Stimulated activated CD8-positive, alpha-beta memory T cell treated with anti-CD3 and anti-CD28 coated beads, Interleukin-12 subunit alpha, Interleukin-12 subunit beta, amount 100 ng/mL, for 1 hour (primary cell): ENCODE measurements at regions not wholly inside any gene's neighbourhood (a gene's known extent, or its start where the extent isn't known, plus 50 kb on each side); places are given as distances from the start of the nearest gene placed in this dataset.

Experiments used
- DNase-seq: peaks from one replicate; pipeline ENCODE4 v3.0.0-alpha.2; 2020; ENCODE audit warnings: low read depth

- no peak for DNase-seq
Observed at GRCh38 chr3:72022027-72022426, 237.1 kb upstream of the PROK2 start.

GRCh38 chr3:72021531-72021930, 236.6 kb upstream of the PROK2 start:
- no peak for DNase-seq

- no peak for DNase-seq
Observed at GRCh38 chr3:72018343-72018984, 233.5 kb upstream of the PROK2 start.

DNA sequence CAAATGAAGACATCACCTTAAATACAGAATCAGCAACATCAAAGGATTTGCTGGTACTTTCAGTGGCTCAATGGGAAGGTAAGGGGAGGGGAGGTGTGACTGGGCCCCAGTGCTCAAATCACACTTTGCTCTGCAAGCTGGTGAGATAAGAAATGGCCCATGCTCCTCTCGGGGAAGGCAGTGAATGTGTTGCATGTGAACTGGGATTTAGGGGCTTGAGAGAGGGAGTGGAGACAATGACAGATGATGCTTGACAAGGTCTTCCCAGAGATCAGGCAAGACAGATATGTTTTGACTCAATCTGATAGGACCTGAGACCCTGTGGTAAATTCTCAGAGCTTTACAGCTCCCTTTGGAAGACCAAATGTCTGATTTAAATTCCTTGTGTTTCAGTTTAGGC, 233.0 kb upstream of the PROK2 start:
- no peak for DNase-seq

GRCh38 chr3:72017311-72017710, 232.4 kb upstream of the PROK2 start:
- DNase-seq: no peak

- DNase-seq: no peak
Observed at GRCh38 chr3:72015463-72015862, 230.5 kb upstream of the PROK2 start.

DNA sequence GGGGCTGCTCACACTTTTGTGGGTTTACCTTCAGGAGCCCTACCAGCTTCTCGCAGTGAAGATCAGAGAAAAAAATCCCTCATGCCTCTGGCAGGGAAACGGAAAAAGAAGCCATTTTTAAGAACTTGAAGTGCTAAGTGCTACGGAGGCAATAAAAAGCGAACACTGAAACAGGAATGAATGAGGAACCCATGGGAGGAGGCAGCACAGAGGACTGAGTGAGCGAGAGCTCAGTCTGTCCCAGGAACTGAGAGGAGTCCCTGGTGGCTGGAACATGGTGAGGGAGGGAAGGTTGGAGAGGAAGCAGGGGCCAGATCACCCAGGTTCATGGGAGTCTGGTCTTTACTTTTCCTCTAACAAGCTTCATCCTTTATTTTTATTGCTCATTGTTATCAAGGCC, 228.1 kb upstream of the PROK2 start:
- no peak for DNase-seq

- DNase-seq: no peak
Observed at GRCh38 chr3:72012363-72012762, 227.4 kb upstream of the PROK2 start.

GRCh38 chr3:72011485-72011884, 226.5 kb upstream of the PROK2 start:
- no peak for DNase-seq

DNA sequence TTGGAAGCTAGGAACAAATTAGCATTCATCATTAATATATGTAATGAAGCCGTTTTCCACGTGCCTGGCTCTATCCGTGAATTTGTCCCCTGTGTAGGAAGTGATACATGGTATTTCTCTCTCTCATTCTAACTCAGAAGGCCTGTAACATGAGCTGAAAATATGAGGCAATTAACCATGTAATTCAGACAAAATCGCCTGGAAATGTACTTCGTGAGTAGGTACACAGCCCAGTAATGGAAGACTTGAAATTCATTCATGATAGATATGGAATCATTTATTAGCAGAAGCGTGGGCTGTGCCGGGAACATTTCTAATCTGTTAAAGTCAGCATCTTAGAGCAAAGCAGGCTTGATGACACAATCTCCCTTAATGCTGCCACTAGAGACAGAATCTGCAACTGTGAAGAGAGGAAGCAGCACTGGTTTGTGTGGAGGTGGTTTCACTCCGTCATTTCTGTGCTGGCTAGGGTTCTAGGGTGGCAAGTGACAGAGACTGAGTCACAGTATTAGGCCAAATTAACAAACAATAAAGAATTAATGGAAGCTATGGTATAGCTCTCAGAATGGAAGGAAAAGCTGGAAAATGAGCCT, 225.0 kb upstream of the PROK2 start:
- DNase-seq: no peak

- DNase-seq: no peak
Observed at GRCh38 chr3:72008226-72008996, 223.5 kb upstream of the PROK2 start.

GRCh38 chr3:72006631-72007556, 221.9 kb upstream of the PROK2 start:
- no peak for DNase-seq

GRCh38 chr3:72004749-72005292, 219.9 kb upstream of the PROK2 start:
- DNase-seq: no peak

GRCh38 chr3:72003936-72004335, 219.0 kb upstream of the PROK2 start:
- DNase-seq: no peak

DNA sequence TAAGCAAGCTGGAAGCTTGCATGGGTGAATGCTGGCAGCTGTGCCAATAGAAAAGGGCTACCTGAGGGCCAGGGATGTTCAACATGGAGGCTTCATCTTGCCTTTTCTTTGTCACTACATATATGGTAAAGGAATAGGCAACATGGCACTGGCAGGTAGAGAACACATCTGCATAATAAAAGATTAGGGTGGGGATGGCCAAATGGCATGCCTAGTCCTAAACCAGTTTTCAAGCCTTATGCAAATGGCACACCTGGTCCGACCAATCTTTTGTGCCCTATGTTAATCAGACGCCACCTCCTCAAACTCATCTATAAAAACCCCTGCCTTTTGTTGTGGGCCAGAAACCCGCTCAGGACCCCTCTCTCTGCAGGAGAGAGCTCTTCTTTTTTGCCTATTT, 216.8 kb upstream of the PROK2 start:
- no peak for DNase-seq

DNA sequence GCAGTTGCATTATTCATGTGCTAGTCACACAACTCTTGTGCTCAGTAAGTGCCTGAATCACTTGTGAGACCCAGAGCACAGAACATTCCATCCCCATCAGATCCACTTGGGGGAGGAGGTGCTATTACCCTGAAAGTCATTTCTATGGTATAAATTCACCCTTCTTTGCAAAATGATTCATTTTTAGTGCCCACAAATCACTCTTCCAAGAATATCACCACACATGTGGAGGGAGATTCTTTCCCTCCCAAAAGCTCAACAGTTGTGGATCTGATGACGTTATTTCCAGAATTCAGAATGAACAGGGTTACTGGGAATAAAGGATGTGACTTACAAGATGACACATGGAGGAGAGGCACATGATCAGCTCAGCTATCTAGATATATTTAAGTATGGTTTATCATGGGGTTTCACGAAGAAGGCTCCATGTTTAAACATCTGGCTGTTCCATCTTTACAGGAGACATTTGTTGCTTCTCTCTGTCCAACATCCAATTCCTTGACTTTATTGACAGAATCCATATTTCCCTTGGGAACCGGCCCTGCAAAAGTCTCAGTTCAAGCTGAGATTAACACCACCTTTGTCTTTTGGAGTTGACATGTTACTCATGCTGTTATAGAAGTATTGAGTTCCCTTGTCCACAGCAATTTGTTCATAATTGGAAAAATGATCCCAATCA, 214.2 kb upstream of the PROK2 start:
- DNase-seq: no peak

DNA sequence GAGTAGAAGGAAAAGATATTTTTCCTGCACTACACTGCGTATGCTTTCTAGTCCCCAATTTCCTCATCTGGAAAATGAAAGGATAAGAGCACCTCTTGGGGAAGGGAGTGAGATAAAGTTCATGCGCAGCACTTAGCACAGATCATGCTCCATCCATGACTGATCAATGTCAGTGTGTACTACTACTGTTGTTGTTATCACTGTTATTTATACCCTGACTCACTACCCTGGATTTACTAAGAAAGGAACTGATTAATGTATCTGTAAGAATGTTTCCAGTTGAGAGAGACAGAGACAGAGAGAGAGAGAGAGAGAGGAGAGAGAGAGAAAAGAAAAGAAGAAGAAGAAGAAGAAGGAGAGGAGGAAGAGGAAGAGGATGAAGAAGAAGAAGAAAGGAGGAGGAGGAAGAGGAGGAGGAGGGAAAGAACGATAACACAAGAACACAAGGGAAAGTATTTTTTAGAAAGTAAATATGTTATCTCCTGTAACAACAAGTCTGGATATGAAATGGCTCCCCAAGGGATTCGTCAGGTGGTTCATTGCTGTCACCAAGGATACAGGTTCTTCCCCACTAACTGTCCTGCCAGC, 212.2 kb upstream of the PROK2 start:
- DNase-seq: no peak

GRCh38 chr3:71994906-71995305, 210.0 kb upstream of the PROK2 start:
- no peak for DNase-seq

GRCh38 chr3:71994203-71994602, 209.3 kb upstream of the PROK2 start:
- no peak for DNase-seq

DNA sequence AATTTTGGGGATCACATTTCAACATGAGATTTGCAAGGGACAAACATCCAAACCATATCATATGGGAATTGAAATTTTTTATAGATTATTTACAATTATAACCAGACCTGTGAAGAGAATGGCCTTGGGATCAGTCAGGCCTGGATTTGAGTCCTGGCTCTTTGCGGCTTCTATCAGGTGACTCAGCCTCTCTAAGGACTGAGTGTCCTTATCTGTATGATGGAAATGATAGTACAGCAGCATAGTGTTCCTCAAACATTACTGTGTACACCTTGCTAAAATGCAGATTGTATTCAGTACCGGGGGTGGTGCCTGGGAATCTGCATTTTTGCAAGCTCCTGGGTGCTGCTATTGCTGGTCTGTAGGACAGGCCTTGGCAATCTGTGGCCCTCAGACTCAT, 206.7 kb upstream of the PROK2 start:
- no peak for DNase-seq

GRCh38 chr3:71991046-71991445, 206.1 kb upstream of the PROK2 start:
- DNase-seq: no peak
